ENCODE measurements at regions not wholly inside any gene's neighbourhood (a gene's known extent, or its start where the extent isn't known, plus 50 kb on each side); places are given as distances from the start of the nearest gene placed in this dataset.
A peak's percentile ranks its signal among the peaks of the same experiment; 100 is the strongest.

GRCh38 chr15:62753518-62754221, 288.9 kb upstream of the TPM1 start:
- Histone ChIP-seq H3K79me2 (ENCODE audit: low read depth) (no peaks in the 10 kb centered on the region), H3K4me2 (peak overlapping the region; percentile 53), H3K27me3 (ENCODE audit: insufficient read depth, low read depth) (no peaks in the 10 kb centered on the region), H3K9me3 (ENCODE audit: insufficient read depth, low read depth) (no peaks in the 10 kb centered on the region), H3K4me1 (replicated peaks; ENCODE audit: insufficient read depth) (peaks cover 50% of the 10 kb centered on the region), H3K36me3 (ENCODE audit: low read depth) (no peaks in the 10 kb centered on the region), H3K27ac (peak overlapping the region; percentile 70), H4K20me1 (ENCODE audit: insufficient read depth) (no peaks in the 10 kb centered on the region), H3F3A (ENCODE audit: insufficient read depth, low read depth) (peaks cover 43% of the 10 kb centered on the region), H3K9me2 (ENCODE audit: insufficient read depth) (no peaks in the 10 kb centered on the region), H2AFZ (no peak overlapping the region), H3K4me3 (no peak overlapping the region)
- no TSS peak for BruUV-seq (replicated peaks)
- CTCF ChIA-PET = no interaction called here
- TF ChIP-seq CTCF (conservative IDR thresholded peaks at IDR 0.05) = no peak
- no peak for TF ChIP-seq EZH2 (IDR thresholded peaks at IDR 0.05; ENCODE audit: low read depth)
- intact Hi-C loops (cut with micrococcal nuclease; ENCODE audit: unreplicated experiment) = no loop called here
- DNase-seq = peak in 1 of 2 experiments; percentile 86
- POLR2A ChIA-PET (ENCODE audit: unreplicated experiment) = no interaction called here

- Histone ChIP-seq H3K4me3 (no peak overlapping the region), H2AFZ (no peak overlapping the region), H3K27ac (no peak overlapping the region), H3K36me3 (ENCODE audit: low read depth) (no peaks in the 10 kb centered on the region), H3K9me3 (ENCODE audit: insufficient read depth, low read depth) (no peaks in the 10 kb centered on the region), H3K27me3 (ENCODE audit: insufficient read depth, low read depth) (no peaks in the 10 kb centered on the region), H3K4me1 (replicated peaks; ENCODE audit: insufficient read depth) (peaks cover 59% of the 10 kb centered on the region), H3K79me2 (ENCODE audit: low read depth) (no peaks in the 10 kb centered on the region), H3K9me2 (ENCODE audit: insufficient read depth) (no peaks in the 10 kb centered on the region), H3F3A (ENCODE audit: insufficient read depth, low read depth) (peaks cover 51% of the 10 kb centered on the region), H4K20me1 (ENCODE audit: insufficient read depth) (no peaks in the 10 kb centered on the region), H3K4me2 (no peak overlapping the region)
- TF ChIP-seq CTCF (conservative IDR thresholded peaks at IDR 0.05) (no peak), EZH2 (IDR thresholded peaks at IDR 0.05; ENCODE audit: low read depth) (no peak)
- BruUV-seq (replicated peaks) = no TSS peak
- ChIA-PET POLR2A (ENCODE audit: unreplicated experiment) (no interaction called here), CTCF (interaction anchor here (0.5 kb wide), 1 partner anchor 29 kb away, joined by 6 read pairs; no protein-coding TSS in a partner anchor)
- intact Hi-C loops (cut with micrococcal nuclease; ENCODE audit: unreplicated experiment) = loop anchor here (5.0 kb wide), 1 partner anchor 364 kb away; the partner anchor contains the start of gene TLN2
- no peak for DNase-seq
These were observed 286.1 kb upstream of the TPM1 start for GRCh38 chr15:62756326-62756994.

- H3K4me2 ChIP-seq = no peak overlapping the region
- H3K27me3 ChIP-seq (ENCODE audit: insufficient read depth, low read depth) = no peaks in the 10 kb centered on the region
- peaks cover 55% of the 10 kb centered on the region for H3K4me1 ChIP-seq (replicated peaks; ENCODE audit: insufficient read depth)
- no peak overlapping the region for H2AFZ ChIP-seq
- POLR2A ChIA-PET (ENCODE audit: unreplicated experiment) = no interaction called here
- no peaks in the 10 kb centered on the region for H4K20me1 ChIP-seq (ENCODE audit: insufficient read depth)
- no peaks in the 10 kb centered on the region for H3K9me3 ChIP-seq (ENCODE audit: insufficient read depth, low read depth)
- no peak for DNase-seq
- TF ChIP-seq CTCF (conservative IDR thresholded peaks at IDR 0.05) = no peak
- no peak for TF ChIP-seq EZH2 (IDR thresholded peaks at IDR 0.05; ENCODE audit: low read depth)
- no peaks in the 10 kb centered on the region for H3K79me2 ChIP-seq (ENCODE audit: low read depth)
- H3K36me3 ChIP-seq (ENCODE audit: low read depth) = no peaks in the 10 kb centered on the region
- H3K9me2 ChIP-seq (ENCODE audit: insufficient read depth) = no peaks in the 10 kb centered on the region
- no TSS peak for BruUV-seq (replicated peaks)
- peaks cover 51% of the 10 kb centered on the region for H3F3A ChIP-seq (ENCODE audit: insufficient read depth, low read depth)
- H3K4me3 ChIP-seq = no peak overlapping the region
- intact Hi-C loops (cut with micrococcal nuclease; ENCODE audit: unreplicated experiment) = loop anchor here (5.0 kb wide), 1 partner anchor 365 kb away; the partner anchor contains the start of gene TLN2
- peak overlapping the region; percentile 66; the same call in 1 of the 2 replicates for H3K27ac ChIP-seq
- CTCF ChIA-PET = interaction anchor here (0.5 kb wide), 1 partner anchor 28 kb away, joined by 6 read pairs; no protein-coding TSS in a partner anchor
These were observed 285.6 kb upstream of the TPM1 start for GRCh38 chr15:62756995-62757360.
